GM19395 (cell line): ENCODE measurements at regions not wholly inside any gene's neighbourhood (a gene's known extent, or its start where the extent isn't known, plus 50 kb on each side); places are given as distances from the start of the nearest gene placed in this dataset.

Experiments used
- ATAC-seq: cut with Tn5 transposase; IDR thresholded peaks from one replicate; pipeline ENCODE4 v1.9.1; 2021; ENCODE audit warnings: mild to moderate bottlenecking, moderate library complexity; ENCODE audit not compliant: unreplicated experiment

- ATAC-seq, result no peak
Measured at GRCh38 chr18:38116716-38117115, 551.1 kb upstream of the CELF4 start.

GRCh38 chr18:38115201-38115600, 549.6 kb upstream of the CELF4 start:
- no peak for ATAC-seq

- ATAC-seq, result no peak
Measured at GRCh38 chr18:38087538-38087937, 521.9 kb upstream of the CELF4 start.

GRCh38 chr18:38081516-38081915, 515.9 kb upstream of the CELF4 start:
- ATAC-seq, result no peak

- ATAC-seq, result no peak
Measured at GRCh38 chr18:38077229-38077628, 511.6 kb upstream of the CELF4 start.

- ATAC-seq, result no peak
Measured at GRCh38 chr18:38076346-38077070, 510.9 kb upstream of the CELF4 start.

GRCh38 chr18:38074298-38074876, 508.8 kb upstream of the CELF4 start:
- no peak for ATAC-seq

GRCh38 chr18:38067821-38068220, 502.2 kb upstream of the CELF4 start:
- ATAC-seq, result no peak

GRCh38 chr18:38067086-38067485, 501.5 kb upstream of the CELF4 start:
- ATAC-seq, result no peak

- no peak for ATAC-seq
Measured at GRCh38 chr18:38052879-38053590, 487.4 kb upstream of the CELF4 start.

- ATAC-seq, result no peak
Measured at GRCh38 chr18:38047820-38048219, 482.2 kb upstream of the CELF4 start.

GRCh38 chr18:38046651-38047050, 481.1 kb upstream of the CELF4 start:
- ATAC-seq, result no peak

GRCh38 chr18:38045845-38046244, 480.2 kb upstream of the CELF4 start:
- ATAC-seq, result no peak

GRCh38 chr18:38042211-38042890, 476.8 kb upstream of the CELF4 start:
- no peak for ATAC-seq

GRCh38 chr18:38038242-38038641, 472.6 kb upstream of the CELF4 start:
- ATAC-seq, result no peak

GRCh38 chr18:38035193-38035592, 469.6 kb upstream of the CELF4 start:
- ATAC-seq, result no peak

GRCh38 chr18:38033282-38033681, 467.7 kb upstream of the CELF4 start:
- no peak for ATAC-seq

GRCh38 chr18:38032516-38032915, 466.9 kb upstream of the CELF4 start:
- ATAC-seq, result no peak

- no peak for ATAC-seq
Measured at GRCh38 chr18:38028946-38029345, 463.3 kb upstream of the CELF4 start.

GRCh38 chr18:38025433-38026038, 459.9 kb upstream of the CELF4 start:
- ATAC-seq, result no peak

- no peak for ATAC-seq
Measured at GRCh38 chr18:38023871-38024270, 458.3 kb upstream of the CELF4 start.
